ENCODE measurements at regions not wholly inside any gene's neighbourhood (a gene's known extent, or its start where the extent isn't known, plus 50 kb on each side); places are given as distances from the start of the nearest gene placed in this dataset.

DNA sequence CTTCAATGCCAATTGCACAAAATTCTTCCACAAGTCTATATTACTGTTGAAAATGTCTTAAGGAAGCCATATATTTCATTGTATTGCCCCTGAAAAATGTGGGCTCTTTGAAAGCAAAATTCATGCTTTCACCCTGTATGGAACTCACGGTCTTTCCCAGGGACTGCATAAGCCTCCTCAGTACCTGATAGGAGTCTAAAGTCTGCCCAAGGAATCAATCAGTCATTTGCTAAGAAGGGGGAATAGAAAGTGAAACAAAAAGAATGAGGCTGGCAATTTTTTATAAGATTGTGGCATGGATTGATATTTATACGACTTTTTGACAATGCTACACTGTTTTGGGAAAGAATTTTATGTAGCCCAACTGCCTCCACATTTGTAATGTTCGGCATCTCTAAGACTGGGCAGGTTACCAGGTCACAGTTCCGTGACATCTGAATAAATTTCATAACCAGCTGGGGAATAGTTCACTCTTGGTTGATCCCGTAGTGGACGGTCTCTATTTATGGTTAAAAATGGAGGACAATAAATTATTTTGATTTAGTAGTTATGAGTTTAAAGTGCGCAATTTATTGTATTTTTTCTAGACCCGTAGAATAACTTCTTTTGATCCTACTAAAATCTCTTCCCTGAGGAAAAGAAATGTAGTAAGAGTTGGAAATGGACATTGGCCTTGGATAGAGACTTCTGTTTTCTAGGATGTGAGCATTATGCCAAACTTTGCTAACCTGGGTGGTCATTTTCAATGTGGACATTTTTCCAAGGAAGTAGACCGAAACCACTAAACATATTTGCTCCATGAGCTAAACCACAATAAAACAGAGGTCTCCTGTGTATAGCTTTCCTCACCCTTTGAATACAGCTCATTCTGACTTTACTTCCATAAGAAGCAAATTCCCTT, 1585.4 kb downstream of the EFNB2 start:
- H3K4me1 ChIP-seq (replicated peaks in 1 of 2): no peaks in the 10 kb centered on the region
- intact Hi-C loops (cut with DNase I): no loop called here
- no peaks in the 10 kb centered on the region for H3K27me3 ChIP-seq
- no peak overlapping the region for H3K4me3 ChIP-seq
- no peaks in the 10 kb centered on the region for H3K9me3 ChIP-seq (replicated peaks in 1 of 3)
- TF ChIP-seq POLR2A (IDR thresholded peaks at IDR 0.05) (no peak), CTCF (IDR thresholded peaks at IDR 0.05) (no peak)
- H3K36me3 ChIP-seq (replicated peaks in 1 of 2): no peaks in the 10 kb centered on the region
- 81 to 85% (median 83%) methylated on average over 9 of the region's 9 CpGs for WGBS, 4 donors
- no peak overlapping the region for H3K27ac ChIP-seq
- no peak for DNase-seq

- no peaks in the 10 kb centered on the region for H3K27me3 ChIP-seq
- no peak overlapping the region for H3K27ac ChIP-seq
- intact Hi-C loops (cut with DNase I): no loop called here
- no peaks in the 10 kb centered on the region for H3K36me3 ChIP-seq (replicated peaks in 1 of 2)
- TF ChIP-seq CTCF (IDR thresholded peaks at IDR 0.05) (no peak), POLR2A (IDR thresholded peaks at IDR 0.05) (no peak)
- no peaks in the 10 kb centered on the region for H3K4me1 ChIP-seq (replicated peaks in 1 of 2)
- no peak for DNase-seq
- H3K9me3 ChIP-seq (replicated peaks in 1 of 3): no peaks in the 10 kb centered on the region
- WGBS, 4 donors: 82 to 91% (median 87%) methylated on average over 2 of the region's 2 CpGs
- no peak overlapping the region for H3K4me3 ChIP-seq
Measured at GRCh38 chr13:104944176-104944575, 1591.3 kb downstream of the EFNB2 start.

DNA sequence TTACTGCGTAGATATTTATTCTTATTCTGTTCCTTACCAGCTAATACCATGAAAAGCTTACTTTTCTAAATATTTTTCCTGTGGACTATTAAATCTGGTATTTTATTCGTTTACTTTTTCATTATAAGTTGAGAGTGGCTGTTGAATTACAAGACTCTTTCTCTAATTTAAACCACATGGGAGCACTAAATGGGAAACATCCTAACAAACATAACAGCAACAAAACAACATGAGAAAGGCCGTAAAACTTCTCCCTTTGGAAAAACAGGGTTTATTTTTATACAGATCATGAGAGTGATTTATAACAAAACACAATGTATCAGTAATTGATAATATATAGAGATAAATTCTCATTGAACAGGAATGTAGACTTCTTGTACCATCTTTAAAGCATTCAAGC, 1592.1 kb downstream of the EFNB2 start:
- no peak for DNase-seq
- no peaks in the 10 kb centered on the region for H3K9me3 ChIP-seq (replicated peaks in 1 of 3)
- intact Hi-C loops (cut with DNase I): no loop called here
- H3K4me3 ChIP-seq: no peak overlapping the region
- no peaks in the 10 kb centered on the region for H3K27me3 ChIP-seq
- WGBS, 4 donors: 75 to 83% (median 78%) methylated on average over 3 of the region's 3 CpGs
- TF ChIP-seq CTCF (IDR thresholded peaks at IDR 0.05): no peak
- no peak for TF ChIP-seq POLR2A (IDR thresholded peaks at IDR 0.05)
- H3K36me3 ChIP-seq (replicated peaks in 1 of 2): no peaks in the 10 kb centered on the region
- no peak overlapping the region for H3K27ac ChIP-seq
- H3K4me1 ChIP-seq (replicated peaks in 1 of 2): no peaks in the 10 kb centered on the region

DNA sequence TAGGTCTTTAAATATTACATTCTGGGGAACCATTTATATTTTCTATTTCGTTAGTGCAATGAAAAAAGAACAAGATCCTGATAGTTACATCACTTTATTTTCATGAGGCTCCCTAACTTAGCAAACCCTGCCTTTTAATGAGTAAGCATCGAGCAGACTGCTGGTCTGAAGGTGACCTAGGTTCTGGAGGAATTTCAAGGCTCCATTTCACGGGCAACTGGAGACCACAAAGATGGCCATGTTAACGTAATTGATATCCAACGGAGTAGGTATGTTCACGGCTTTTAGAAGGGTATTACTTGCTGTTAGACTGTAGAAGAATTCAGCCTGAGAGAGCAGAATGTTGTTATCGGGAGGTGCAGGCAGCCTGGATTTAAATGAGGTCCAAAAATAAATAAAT, 1597.6 kb downstream of the EFNB2 start:
- H3K27me3 ChIP-seq: no peaks in the 10 kb centered on the region
- no peaks in the 10 kb centered on the region for H3K36me3 ChIP-seq (replicated peaks in 1 of 2)
- WGBS, 4 donors: 78 to 84% (median 80%) methylated on average over 7 of the region's 7 CpGs
- H3K4me3 ChIP-seq: no peak overlapping the region
- no peaks in the 10 kb centered on the region for H3K4me1 ChIP-seq (replicated peaks in 1 of 2)
- intact Hi-C loops (cut with DNase I): no loop called here
- TF ChIP-seq CTCF (IDR thresholded peaks at IDR 0.05): no peak
- no peak for TF ChIP-seq POLR2A (IDR thresholded peaks at IDR 0.05)
- H3K9me3 ChIP-seq (replicated peaks in 1 of 3): no peaks in the 10 kb centered on the region
- no peak for DNase-seq
- H3K27ac ChIP-seq: no peak overlapping the region
